GM10248 (cell line): ENCODE measurements at regions not wholly inside any gene's neighbourhood (a gene's known extent, or its start where the extent isn't known, plus 50 kb on each side); places are given as distances from the start of the nearest gene placed in this dataset.

Experiments used
- CTCF ChIA-PET: fragments of 300-600 bp; sonication (Branson Sonifier 250); formaldehyde crosslinking; extraction: SDS; loops from one replicate; lab custom pipeline; 2021; ENCODE audit warnings: antibody characterized with exemption; lab: Yijun Ruan, JAX
- POLR2A ChIA-PET: fragments of 350-650 bp; sonication (Branson Sonifier 250); formaldehyde crosslinking; extraction: SDS; loops from one replicate; lab custom pipeline; 2020; ENCODE audit warnings: antibody characterized with exemption; lab: Yijun Ruan, JAX
- DNase-seq: peaks from one replicate; pipeline ENCODE4 v3.0.0; 2012; ENCODE audit errors: extremely low spot score
- TF ChIP-seq, protein P1 (sequence below): IDR thresholded peaks from 2 replicates; pipeline ENCODE4 v1.5.1; 2012; ENCODE audit warnings: mild to moderate bottlenecking, low read depth; ENCODE audit errors: extremely low read depth, missing control alignments, control extremely low read depth

DNA sequence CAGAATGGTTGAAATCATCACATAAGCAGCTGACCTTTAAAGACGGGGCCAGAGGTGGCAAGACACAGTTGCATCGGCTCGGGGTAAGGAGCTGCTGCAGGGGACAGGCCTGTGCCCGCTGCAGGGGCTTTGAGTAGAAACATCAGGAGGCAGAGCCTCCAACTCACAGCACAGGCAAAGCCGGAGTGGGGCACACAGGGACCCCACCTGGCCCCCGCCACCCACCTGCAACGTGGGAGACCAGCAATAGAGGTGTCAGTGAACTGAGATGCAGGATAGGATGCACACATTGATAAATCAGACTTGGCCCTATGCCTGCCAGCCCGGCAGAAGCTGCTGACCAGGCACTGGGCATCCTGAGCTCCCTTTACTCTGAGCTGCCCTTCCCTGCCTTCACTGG is 257.2 kb downstream of the NPHP4 start:
- no peak for DNase-seq
- ChIA-PET CTCF (interaction anchor here (1.3 kb wide), 1 partner anchor 11 kb away, joined by 5 read pairs; no protein-coding TSS in a partner anchor), POLR2A (no interaction called here)
- TF ChIP-seq, protein P1, sequence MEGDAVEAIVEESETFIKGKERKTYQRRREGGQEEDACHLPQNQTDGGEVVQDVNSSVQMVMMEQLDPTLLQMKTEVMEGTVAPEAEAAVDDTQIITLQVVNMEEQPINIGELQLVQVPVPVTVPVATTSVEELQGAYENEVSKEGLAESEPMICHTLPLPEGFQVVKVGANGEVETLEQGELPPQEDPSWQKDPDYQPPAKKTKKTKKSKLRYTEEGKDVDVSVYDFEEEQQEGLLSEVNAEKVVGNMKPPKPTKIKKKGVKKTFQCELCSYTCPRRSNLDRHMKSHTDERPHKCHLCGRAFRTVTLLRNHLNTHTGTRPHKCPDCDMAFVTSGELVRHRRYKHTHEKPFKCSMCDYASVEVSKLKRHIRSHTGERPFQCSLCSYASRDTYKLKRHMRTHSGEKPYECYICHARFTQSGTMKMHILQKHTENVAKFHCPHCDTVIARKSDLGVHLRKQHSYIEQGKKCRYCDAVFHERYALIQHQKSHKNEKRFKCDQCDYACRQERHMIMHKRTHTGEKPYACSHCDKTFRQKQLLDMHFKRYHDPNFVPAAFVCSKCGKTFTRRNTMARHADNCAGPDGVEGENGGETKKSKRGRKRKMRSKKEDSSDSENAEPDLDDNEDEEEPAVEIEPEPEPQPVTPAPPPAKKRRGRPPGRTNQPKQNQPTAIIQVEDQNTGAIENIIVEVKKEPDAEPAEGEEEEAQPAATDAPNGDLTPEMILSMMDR: no peak

DNA sequence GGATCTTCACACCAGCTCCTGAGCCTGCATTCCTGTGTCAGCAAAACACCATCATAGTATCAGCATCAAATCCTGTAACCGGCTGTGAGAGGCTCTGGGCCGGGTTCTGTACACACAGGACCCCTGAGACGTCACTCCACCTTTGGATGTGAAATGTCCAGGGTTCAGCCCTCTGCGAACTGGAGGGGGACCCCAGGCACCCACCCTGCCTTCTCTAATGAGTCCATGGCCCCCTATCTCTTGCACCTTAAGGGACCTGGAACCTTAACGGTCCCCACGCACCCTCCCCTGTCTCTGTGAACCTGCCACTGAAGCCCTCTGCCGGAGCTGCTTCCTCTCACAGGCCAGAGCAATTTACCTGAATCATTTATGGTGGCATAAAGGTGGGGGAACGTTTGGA is 257.8 kb downstream of the NPHP4 start:
- CTCF ChIA-PET: interaction anchor here (1.3 kb wide), 1 partner anchor 12 kb away, joined by 5 read pairs; no protein-coding TSS in a partner anchor
- POLR2A ChIA-PET: no interaction called here
- DNase-seq: no peak
- TF ChIP-seq, protein P1: no peak

DNA sequence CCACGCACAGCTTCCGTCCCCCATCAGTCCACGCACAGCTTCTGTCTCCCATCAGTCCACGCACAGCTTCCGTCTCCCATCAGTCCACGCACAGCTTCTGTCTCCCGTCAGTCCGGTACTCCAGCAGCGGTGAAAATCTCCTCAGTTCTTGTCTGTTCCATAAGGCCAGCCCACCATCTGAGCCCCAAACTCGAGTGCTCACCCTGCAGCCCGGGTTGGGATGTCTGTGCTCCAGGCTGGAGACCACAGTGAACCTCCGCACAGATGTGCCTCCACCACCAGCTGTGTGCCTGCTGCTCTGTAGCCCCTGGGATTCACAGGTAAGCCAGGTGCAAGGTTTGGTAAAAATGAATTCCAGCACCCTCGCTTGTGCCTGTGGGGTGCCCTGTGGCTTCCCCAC is 258.6 kb downstream of the NPHP4 start:
- DNase-seq: no peak
- ChIA-PET POLR2A (no interaction called here), CTCF (no interaction called here)
- TF ChIP-seq, protein P1: no peak

DNA sequence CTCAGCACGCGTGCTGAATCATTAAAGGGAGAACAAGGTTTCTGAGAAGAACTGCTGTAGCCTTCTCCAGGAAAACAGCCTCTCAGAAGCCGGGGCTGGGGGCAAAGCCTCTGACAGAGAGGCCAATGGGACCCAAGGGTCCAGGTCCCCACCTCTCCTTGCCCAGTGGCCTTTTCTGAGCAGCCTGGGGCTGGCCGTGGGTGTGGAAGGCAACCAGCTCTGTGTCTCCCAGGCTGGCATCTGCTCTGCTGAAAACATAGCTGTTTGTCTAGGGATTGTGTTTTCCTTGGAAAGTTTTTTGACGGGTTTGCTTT is 261.2 kb downstream of the NPHP4 start:
- no peak for DNase-seq
- ChIA-PET POLR2A (no interaction called here), CTCF (interaction anchor here (2.1 kb wide), 1 partner anchor 14 kb away, joined by 7 read pairs; no protein-coding TSS in a partner anchor)
- TF ChIP-seq, protein P1: no peak

DNA sequence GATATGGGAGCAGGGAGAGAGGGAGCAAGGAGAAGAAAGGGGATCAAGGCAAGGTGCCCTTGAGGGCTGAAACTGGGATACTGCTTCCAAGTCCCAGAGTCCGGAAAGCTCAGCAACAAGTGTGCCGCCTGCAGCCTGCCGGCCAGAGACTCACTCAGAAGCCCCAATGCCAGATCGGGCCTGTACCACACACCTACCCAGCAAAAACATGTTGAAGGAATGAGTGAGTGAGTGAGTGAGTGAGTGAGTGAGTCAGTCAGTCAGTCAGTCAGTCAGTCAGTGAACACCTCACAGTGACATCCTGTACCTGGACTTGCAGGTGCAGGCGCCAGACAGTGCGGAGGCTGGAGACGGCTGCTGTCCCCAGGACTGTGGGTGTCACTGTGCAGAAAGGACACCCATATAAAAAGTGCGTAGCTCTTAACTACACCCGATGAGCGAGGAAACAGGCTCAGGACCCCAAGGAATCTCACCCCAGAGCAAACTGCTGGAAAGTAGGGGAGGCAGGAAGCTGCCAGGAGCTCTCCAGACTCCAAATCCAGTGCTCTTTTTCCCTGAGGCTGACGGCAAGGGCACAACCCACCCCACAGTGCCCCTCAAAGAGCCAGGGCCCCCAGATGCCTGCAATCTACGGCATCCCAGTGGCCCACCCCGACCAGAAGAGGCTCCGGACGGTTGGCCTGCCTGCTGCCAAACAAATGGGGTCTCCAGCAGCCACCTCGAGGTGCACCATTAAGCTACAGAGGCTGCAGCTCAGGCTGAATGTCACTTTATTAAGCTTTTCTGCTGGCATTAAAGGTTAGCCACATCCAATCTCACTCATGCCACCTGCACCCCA is 261.7 kb downstream of the NPHP4 start:
- CTCF ChIA-PET: interaction anchor here (2.1 kb wide), 1 partner anchor 15 kb away, joined by 7 read pairs; no protein-coding TSS in a partner anchor
- POLR2A ChIA-PET: no interaction called here
- no peak for DNase-seq
- TF ChIP-seq, protein P1: no peak

DNA sequence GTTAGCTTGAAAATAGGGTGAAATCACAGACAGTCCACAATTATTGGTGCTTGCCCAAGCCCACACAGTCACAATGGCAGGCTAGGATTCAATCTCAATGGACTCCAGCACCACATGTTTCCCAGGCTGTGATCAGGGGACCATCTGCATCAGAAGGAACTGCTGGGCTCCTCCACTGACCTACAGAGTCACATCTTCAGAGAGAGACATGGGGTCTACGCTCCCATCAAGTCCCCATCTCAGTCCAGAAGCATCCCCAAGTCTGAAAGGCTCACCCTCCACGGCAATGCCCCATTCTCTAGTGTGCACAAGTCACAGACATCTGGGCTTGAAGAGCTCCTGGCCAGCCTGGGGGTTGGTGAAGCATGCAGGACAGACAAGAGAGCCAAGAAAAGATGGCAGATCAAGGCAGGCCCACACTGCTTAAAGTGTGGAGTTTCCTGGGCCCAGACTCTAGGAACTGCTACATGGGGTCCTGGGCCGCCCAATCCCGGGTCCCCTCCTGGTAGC is 262.5 kb downstream of the NPHP4 start:
- no peak for DNase-seq
- TF ChIP-seq, protein P1: no peak
- ChIA-PET POLR2A (no interaction called here), CTCF (interaction anchor here (2.1 kb wide), 1 partner anchor 16 kb away, joined by 7 read pairs; no protein-coding TSS in a partner anchor)
